HEK293 (cell line): ENCODE measurements at regions not wholly inside any gene's neighbourhood (a gene's known extent, or its start where the extent isn't known, plus 50 kb on each side); places are given as distances from the start of the nearest gene placed in this dataset.

Experiments used
- GLIS1 ChIP-seq: fragments of 450-650 bp; formaldehyde crosslinking; IDR thresholded peaks from 2 replicates; pipeline ENCODE4 v1.5.1; 2016; ENCODE audit warnings: missing biosample characterization, missing genetic modification characterization
- TRIM28 ChIP-seq: IDR thresholded peaks from 2 replicates; pipeline ENCODE4 v1.6.1; 2011; ENCODE audit warnings: low read length, control low read depth, borderline replicate concordance
- ZNF133 ChIP-seq: fragments of 450-650 bp; formaldehyde crosslinking; IDR thresholded peaks from 2 replicates; pipeline ENCODE4 v1.5.1; 2016; ENCODE audit warnings: missing biosample characterization, missing genetic modification characterization
- ZNF138 ChIP-seq: fragments of 450-650 bp; formaldehyde crosslinking; IDR thresholded peaks from 2 replicates; pipeline ENCODE4 v1.5.1; 2016; ENCODE audit warnings: missing biosample characterization, missing genetic modification characterization, borderline replicate concordance
- ZNF211 ChIP-seq: fragments of 450-650 bp; formaldehyde crosslinking; IDR thresholded peaks from 2 replicates; pipeline ENCODE4 v1.5.1; 2016; ENCODE audit warnings: low read depth, missing biosample characterization, missing genetic modification characterization
- ZNF311 ChIP-seq: fragments of 450-650 bp; formaldehyde crosslinking; IDR thresholded peaks from 2 replicates; pipeline ENCODE4 v1.5.1; 2017; ENCODE audit warnings: missing biosample characterization, missing genetic modification characterization, borderline replicate concordance
- ZNF324 ChIP-seq: fragments of 450-650 bp; formaldehyde crosslinking; IDR thresholded peaks from 2 replicates; pipeline ENCODE4 v1.5.1; 2016; ENCODE audit warnings: missing biosample characterization, missing genetic modification characterization
- ZNF510 ChIP-seq: fragments of 450-650 bp; formaldehyde crosslinking; IDR thresholded peaks from 2 replicates; pipeline ENCODE4 v1.5.1; 2018; ENCODE audit warnings: mild to moderate bottlenecking, missing genetic modification characterization, missing biosample characterization; ENCODE audit not compliant: insufficient replicate concordance
- ZNF629 ChIP-seq: fragments of 450-650 bp; formaldehyde crosslinking; IDR thresholded peaks from 2 replicates; pipeline ENCODE4 v1.5.1; 2017; ENCODE audit warnings: missing biosample characterization, missing genetic modification characterization
- ZNF785 ChIP-seq: fragments of 450-650 bp; formaldehyde crosslinking; IDR thresholded peaks from 2 replicates; pipeline ENCODE4 v1.5.1; 2016; ENCODE audit warnings: missing biosample characterization, missing genetic modification characterization
- TF ChIP-seq, protein P1 (sequence below): fragments of 450-650 bp; formaldehyde crosslinking; IDR thresholded peaks from 2 replicates; pipeline ENCODE4 v1.5.1; 2016; ENCODE audit warnings: missing biosample characterization, missing genetic modification characterization
- TF ChIP-seq, protein P2 (sequence below): fragments of 450-650 bp; formaldehyde crosslinking; optimal IDR thresholded peaks from 2 replicates; pipeline ENCODE3; 2016; ENCODE audit warnings: missing biosample characterization, mild to moderate bottlenecking, missing genetic modification characterization

DNA sequence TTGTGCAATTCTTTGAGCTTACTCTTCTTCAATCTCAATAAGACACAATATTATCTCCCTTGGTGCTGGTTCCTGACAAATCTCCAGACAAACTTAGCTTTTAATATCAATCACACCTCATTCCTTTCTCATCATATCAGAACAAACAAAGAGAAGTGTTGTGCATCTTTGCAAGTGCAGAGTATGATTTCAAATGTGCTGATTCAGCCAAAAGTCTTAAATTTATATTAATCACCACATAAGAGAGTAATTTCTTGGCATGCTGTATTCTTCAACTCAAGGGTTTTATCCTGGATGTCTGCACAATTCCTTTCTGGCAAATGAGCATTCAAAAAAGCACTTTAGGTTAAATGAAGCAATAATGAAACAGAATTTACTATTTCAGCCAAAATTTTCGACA is 877.8 kb downstream of the ANKRD7 start:
- no peak for TF ChIP-seq ZNF510 (tag by site-specific recombination)
- no peak for TF ChIP-seq ZNF785 (tag by site-specific recombination)
- TF ChIP-seq, protein P1, sequence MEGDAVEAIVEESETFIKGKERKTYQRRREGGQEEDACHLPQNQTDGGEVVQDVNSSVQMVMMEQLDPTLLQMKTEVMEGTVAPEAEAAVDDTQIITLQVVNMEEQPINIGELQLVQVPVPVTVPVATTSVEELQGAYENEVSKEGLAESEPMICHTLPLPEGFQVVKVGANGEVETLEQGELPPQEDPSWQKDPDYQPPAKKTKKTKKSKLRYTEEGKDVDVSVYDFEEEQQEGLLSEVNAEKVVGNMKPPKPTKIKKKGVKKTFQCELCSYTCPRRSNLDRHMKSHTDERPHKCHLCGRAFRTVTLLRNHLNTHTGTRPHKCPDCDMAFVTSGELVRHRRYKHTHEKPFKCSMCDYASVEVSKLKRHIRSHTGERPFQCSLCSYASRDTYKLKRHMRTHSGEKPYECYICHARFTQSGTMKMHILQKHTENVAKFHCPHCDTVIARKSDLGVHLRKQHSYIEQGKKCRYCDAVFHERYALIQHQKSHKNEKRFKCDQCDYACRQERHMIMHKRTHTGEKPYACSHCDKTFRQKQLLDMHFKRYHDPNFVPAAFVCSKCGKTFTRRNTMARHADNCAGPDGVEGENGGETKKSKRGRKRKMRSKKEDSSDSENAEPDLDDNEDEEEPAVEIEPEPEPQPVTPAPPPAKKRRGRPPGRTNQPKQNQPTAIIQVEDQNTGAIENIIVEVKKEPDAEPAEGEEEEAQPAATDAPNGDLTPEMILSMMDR (tag by site-specific recombination) = no peak
- TF ChIP-seq TRIM28 = no peak
- TF ChIP-seq ZNF133 (tag by site-specific recombination) = no peak
- no peak for TF ChIP-seq ZNF324 (tag by site-specific recombination)
- TF ChIP-seq GLIS1 (tag by site-specific recombination) = no peak
- no peak for TF ChIP-seq ZNF629
- TF ChIP-seq ZNF138 = no peak
- TF ChIP-seq ZNF211 (tag by site-specific recombination) = no peak
- TF ChIP-seq ZNF311 (tag by site-specific recombination) = no peak
- TF ChIP-seq, protein P2, sequence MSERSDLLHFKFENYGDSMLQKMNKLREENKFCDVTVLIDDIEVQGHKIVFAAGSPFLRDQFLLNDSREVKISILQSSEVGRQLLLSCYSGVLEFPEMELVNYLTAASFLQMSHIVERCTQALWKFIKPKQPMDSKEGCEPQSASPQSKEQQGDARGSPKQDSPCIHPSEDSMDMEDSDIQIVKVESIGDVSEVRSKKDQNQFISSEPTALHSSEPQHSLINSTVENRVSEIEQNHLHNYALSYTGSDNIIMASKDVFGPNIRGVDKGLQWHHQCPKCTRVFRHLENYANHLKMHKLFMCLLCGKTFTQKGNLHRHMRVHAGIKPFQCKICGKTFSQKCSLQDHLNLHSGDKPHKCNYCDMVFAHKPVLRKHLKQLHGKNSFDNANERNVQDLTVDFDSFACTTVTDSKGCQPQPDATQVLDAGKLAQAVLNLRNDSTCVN = no peak
